Body of pancreas (tissue), 4 donors: ENCODE measurements at regions not wholly inside any gene's neighbourhood (a gene's known extent, or its start where the extent isn't known, plus 50 kb on each side); places are given as distances from the start of the nearest gene placed in this dataset.

Source experiments
- CTCF ChIP-seq, 7 experiments: fragments of 450-650 bp in 4 of 7; fragments of 200-600 bp in 3 of 7; sonication (generic) in 3 of 7; IDR thresholded peaks; one replicate each; pipeline ENCODE4 v1.5.1; 2016 to 2019; ENCODE audit warnings: antibody characterized with exemption in 7 of 7
- POLR2A ChIP-seq, 3 donors: fragments of 450-650 bp; IDR thresholded peaks; one replicate each; pipeline ENCODE4 v1.6.1; 2016; ENCODE audit warnings: antibody characterized with exemption in 3 of 3, mild to moderate bottlenecking in 2 of 3

- no peak for TF ChIP-seq CTCF (IDR thresholded peaks at IDR 0.05)
- TF ChIP-seq POLR2A (IDR thresholded peaks at IDR 0.05), result no peak
Observed at GRCh38 chr11:97015327-97015726, 625.5 kb downstream of the JRKL start.
